Ureter (tissue), 1 donor: ENCODE measurements at regions not wholly inside any gene's neighbourhood (a gene's known extent, or its start where the extent isn't known, plus 50 kb on each side); places are given as distances from the start of the nearest gene placed in this dataset.

Experiments used
- DNase-seq: peaks from one replicate; pipeline ENCODE4 v3.0.0-alpha.2; 2020; ENCODE audit warnings: low spot score
- donor health status: DM: yes; HTN: yes; CAD: no.

DNA sequence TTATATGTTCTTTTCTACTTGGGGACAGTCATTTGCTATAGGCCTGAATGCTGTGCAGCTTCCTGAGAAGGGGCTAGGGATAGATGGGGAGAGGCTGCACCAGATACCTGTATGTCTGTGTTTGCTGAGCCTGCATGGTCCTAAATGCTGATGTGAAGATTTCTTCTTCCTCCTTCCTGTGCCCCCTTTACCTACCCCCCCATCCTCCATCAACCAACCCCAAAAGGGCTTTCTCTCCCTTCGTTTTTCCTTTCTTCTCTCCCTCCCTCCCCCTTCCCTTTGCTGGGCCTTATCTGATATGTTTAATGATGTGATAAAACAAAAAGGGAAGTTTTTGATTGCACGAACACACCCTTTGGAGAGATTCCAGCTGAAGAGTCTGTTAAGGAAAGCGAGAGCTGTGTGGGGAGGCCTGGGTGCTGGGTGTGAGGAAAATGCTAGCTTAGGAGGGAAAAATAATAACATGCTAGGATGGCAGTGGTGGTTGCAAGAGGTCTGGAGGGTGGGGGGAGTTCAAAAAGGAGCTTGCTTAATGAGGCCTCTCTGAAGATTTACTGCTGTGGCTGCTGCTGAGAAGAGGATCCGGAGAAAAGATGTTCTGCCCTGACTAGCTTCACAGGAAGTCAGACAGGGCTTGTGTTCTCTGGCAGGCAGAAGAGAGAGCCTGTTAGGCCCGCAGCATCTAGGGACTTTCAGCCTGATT lies 101.8 kb downstream of the SAMD9 start:
- no peak for DNase-seq

DNA sequence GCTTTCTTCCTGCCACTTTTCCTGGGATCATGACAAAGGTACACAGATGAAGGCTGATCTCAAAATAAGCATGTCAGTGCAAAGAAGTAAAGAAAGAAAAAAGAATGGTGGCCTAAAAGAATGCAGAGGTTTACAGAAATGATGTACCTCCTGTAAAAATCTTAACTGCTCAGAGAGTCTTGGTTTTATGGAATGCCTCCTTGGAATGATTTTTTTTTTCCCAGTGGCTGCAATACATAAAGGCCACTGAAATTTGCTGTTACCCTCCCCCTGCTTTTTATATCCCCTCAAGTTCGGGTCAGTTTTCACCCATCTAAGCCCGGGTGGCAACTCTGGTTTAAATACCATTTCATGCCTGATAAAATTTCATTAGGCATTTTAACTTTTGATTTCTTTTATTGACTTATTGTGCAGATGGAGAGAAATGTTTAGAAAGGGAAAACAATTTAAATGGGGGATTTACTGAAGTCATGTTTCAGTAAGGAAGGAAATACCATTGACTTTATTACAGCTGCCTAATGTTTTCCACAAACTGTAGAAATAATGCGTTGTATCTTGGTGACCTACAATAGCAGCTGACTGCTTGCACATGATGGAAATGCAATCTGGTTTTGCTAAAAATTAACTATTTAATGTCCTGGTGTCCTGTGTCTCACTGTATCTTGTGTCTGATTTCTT lies 102.5 kb downstream of the SAMD9 start:
- no peak for DNase-seq

DNA sequence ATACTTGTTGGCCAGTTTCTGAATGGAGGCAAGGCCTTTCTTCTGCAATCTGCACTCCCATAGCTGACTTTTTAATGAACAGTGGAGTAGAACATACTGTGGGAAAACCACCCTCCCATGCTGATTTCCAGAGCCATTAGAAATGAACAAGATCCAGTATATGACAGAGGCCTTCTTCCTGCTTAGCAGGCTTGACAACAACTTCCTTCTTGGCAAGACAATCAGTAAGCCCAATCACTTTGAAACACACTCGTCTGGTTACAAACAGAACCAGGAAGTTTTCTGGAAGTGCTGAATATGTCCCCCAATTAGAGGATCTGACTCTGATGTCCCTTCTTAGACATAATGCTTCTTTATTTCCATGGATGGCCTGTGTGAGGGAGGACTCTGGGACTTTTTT lies 103.4 kb downstream of the SAMD9 start:
- DNase-seq, result peak; percentile 50

DNA sequence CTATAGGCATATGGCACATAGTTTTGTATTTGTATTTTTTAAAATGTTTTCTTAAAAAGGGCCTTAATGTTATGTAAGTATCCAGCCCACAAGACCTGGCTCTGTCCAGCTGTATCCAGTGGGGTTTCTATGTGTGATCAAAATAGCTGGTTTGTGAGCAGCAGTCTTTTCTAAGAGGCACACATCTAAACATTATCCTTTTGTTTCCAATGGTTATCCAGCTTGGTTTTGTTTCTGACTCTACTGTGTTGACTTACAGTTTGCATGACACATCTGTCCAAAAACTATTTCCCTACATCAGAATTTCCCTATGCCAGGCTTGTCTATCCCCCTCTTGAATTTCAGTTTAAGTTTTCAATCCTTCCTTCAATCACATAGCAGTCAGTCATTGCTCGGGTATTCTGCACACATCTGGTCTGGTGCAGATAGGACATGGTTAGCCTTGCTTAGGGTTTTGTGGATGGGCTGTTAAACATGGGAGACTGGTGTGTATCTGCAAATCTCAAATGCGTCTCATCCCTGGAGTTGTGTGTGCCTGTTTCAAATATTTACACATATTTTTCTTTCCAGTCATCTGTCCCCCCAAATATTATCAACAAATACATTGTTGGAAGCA lies 104.2 kb downstream of the SAMD9 start:
- DNase-seq, result no peak

DNA sequence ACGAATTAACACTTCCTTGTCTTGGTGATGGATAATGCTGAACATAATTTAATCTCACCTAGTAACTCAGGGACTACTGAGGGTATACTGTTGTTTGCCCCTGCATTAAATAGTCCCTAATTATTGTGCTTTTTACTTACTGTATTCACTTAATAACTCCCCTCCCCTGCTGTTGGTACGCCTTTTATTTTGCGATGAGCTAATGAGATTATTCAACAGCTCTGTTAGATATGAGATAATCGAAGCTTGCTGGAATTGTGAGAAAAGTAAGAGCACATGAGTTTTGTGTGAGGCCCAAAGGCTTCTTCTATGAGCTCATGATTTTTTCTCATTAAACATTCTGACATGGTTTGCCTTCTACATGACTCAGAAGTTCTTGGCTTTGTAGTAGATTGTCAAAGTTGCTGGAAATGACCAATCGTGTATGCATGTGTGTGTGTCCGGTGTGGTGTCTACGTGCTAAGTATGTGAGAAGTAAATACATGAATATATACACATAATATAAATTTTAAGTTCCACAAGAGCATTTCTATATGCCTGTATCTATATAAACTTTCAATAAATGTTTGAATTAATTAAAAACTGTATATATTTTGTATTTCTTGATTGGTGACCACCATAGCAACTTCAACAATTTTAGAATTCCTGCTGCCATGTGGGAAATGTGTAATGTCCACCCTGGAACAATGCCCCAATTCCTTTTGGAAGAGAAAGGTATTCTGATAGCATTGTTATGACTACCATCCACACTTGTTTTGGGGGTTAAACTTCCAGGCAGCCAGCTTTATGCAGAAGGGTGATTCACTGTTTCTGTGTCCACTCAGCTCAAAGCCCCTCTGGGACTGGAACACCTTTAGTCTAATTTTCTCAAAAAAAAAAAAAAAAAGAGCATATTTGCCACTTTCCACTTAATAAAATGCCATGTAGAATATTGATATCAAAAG lies 106.2 kb downstream of the SAMD9 start:
- no peak for DNase-seq

DNA sequence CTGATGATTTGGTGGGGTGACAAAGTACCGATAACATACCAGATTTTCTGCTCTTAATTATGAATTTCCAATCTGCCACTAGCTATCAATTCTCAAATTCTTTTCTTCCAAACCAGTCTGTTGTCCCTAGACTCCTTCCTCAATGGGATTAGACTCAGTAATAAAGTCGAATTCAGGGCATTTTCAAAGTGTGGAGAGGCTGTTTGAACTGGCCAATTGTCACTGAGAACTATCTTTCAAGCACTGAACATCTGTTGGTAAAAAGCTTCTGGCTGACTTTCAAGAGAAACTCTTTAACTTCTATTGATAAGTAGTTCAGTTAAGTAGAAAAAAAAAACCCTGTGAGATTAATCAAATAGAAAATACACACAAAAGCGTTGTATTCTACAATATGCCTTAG lies 108.9 kb downstream of the SAMD9 start:
- DNase-seq, result no peak

DNA sequence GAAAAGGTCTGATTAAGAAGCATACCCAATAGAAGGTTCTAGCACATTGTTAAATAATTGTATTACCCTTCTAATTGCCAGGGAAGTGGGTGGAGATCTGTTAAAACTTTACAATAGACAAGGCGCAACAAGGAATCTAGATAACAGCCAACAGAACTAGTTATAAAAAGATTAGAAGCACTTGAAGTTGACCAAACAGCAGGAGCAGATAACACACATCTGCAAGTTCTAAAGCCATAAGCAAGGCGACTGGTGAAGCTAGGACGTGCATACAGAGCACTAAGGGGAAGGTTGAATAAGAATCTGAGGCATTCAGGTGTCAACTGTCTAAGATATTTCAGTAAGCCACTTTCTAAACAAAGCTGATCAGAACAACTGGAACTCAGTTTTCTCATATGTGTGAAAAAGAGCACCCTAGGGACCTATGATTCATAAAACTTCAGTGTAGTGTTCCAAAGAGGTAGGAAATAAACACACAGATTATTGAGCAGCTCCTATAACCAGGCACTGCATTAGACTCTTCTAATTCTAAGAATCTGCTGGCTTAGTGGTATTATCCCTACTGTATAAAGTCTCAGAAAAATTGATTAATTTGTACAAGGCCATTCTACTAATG lies 111.2 kb downstream of the SAMD9 start:
- DNase-seq, result no peak

DNA sequence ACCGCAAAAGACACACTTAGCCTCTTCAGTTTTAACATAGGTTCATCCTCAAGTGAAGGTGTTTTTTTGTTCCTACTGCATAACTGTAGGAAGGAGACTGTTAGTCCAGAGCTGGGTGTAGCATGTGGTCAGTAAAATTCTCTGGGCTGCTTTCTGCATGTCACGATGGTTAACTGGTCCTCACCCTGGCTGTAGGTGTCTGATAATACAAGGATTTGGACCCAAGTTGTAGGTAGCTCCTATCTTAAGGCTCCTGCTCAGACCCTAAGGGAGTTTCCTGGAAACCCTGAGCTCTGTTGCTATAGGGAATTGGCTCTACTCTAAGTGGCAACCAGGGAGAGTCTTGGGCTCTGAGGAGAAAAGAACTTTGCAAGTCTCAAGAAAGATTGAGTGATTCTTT lies 112.9 kb downstream of the SAMD9 start:
- no peak for DNase-seq

DNA sequence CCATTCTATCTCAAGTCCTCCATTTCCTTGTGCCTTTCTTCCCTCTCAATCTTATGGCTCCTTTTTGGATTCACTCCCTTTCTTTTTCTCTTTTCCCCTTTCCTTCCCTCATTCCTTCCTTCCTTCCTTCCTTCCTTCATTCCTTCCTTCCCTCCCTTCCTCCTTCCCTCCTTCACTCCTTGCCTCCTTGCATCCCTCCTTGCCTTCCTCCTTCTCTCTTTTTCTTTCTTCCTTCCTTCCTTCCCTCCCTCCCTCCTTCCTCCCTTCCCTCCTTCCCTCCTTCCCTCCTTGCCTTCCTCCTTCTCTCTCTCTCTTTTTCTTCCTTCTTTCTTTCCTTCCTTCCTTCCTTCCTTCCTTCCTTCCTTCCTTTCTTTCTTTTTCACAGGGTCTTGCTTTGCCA lies 120.1 kb downstream of the SAMD9 start:
- no peak for DNase-seq

DNA sequence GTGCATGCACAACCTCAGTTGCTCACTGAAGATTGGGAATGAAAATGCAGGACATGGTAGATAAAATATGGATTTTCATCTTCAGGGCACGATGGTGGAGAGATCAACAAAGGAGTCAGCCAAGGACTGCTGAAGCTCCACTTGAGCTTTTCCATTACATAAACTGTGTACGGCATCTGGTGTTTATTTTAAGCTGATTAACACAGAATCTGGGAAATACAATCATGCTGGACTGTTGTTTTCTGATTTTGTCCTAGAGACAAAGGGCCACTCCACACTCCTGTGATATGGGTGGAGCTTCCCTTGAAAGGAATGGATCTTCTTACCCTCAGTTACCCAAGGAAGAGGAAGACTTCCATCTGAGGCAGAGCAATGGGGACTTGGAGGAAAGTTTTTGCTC lies 120.6 kb downstream of the SAMD9 start:
- DNase-seq, result no peak

DNA sequence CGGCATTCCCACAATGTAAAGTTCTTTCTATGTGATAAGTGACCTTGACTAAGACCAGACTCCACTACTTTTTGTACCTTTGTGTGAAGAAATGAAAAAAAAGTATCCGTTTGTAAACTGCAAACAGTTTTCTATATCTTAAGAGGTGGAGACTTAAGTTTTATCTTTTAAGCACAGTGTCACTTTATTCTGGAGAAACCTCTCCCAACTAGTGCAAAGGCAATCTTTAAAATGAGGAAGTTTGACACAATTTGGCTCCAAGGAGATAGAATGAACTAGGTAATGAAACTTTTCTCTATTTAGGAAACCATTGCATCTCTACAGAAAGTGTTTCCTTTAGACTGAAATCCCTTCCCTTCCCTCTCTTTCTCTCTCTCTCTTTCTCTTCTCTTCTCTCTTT lies 122.9 kb downstream of the SAMD9 start:
- DNase-seq, result no peak

DNA sequence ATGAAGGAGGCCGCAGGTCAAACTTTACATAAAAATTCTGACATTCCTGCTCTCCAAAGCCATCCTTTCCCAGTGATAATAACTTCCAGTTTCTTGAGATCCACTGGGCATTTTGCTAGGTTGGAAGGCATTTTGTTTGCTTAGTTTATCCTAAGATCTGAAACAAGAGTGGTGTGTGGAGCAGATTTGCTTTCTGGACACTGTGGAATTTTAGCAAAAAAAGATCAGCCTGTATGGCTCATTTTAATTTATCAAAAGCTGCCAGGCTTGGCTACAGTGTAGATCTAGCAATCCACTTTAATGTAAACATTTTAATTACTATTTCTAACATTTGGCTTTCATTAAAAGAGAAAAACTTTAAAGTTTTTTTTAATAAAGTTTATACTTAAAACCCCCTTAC lies 124.8 kb downstream of the SAMD9 start:
- no peak for DNase-seq

DNA sequence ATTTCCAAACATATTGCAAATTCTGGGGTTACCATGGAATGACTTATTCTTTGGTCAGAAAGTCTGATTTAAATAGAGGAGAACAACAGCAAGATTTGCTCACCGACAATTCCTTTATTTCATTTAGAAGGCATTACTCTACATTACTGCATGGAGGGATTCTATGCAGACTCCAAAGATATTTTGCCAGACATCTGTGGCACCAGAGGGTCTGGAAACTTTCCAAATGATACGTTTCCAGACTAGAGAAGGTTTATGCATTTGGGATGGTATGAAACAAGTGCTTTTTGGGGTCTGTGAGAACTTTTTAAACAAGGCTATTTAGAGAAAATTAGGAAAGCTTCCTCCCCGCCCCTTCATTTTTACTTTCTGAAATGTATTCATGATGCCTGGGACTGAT lies 125.3 kb downstream of the SAMD9 start:
- no peak for DNase-seq

DNA sequence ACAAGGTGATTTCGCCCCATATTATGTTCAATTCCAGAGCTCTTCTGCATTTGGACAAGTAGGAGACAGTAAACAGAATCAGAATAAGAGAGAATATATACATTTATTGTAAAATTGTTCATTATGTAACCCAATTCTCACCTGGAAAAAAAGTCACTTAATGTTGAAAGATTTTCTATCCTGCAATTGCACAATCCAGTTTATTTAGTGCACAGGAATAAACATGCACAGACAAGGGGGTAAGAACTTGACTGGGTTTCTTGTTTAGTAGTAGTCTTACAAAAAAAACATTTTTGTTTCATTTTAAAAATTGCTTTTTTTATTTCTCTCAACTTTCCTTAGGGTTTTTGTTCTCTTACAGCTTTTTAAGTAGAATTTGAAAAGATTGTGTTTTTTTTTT lies 126.6 kb downstream of the SAMD9 start:
- no peak for DNase-seq

DNA sequence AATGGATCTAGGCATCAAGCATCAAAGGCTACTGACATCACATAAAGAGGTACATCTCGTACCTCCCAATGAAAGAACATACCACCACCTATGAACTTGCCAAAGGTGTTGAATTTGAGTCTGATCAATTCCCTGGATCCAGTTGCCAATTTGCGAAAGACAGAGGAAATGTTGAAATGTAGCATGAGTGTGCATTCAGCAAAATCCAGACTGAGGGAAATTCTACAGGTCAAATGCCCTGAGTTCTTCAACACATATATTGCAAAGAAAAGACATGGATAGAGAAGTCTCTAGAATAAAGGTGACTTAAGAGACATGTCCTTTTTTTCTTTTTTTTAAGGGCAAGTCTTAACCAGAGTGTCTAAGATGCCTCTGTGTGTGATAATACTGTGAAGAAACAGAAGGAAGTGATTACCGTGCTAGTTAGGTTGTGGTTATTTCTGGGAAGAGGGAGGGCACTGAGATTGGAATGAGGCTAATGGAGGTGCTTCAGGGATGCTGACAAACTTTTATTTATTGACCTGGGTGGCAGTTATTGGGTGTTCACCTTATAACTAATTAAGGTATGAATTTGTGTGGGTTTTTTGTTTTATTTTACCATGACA lies 128.7 kb downstream of the SAMD9 start:
- no peak for DNase-seq

DNA sequence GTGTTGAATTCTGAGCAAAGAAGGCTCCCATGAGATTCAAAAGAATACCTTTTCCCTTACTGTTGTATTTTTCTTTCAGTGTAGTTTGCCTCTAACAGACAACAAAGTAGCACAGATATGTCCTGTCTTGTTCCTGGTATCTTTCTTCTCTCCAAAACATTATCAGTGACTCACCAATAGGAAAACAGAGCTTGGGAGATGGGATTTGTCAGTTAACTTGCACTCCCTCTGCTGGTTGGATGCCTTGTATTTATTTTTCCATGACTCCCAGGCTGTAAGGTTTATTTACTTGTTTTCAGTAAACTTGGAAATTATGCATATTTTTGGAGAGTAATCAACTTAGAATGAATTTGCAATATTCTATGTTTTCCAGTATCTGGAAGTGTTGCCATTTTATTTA lies 129.7 kb downstream of the SAMD9 start:
- DNase-seq, result no peak

DNA sequence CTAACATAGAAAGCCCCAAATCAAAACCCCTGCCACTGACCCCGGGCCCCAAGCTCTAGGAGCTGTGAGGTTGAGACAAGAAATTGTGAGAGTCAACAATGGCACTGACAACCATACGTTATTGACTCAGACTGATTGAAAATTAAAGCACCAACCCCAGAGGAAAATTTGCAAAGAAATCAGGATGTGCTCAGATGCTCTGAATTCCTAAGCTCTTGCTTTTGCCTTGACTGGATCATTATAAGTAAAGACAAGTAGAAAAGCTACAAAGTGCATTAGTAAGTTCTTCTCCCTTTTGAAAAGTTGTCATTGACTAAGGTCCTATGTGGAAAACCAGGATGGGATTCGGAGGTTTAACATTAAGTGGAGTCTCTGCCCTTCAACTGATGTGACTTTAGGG lies 130.2 kb downstream of the SAMD9 start:
- no peak for DNase-seq

DNA sequence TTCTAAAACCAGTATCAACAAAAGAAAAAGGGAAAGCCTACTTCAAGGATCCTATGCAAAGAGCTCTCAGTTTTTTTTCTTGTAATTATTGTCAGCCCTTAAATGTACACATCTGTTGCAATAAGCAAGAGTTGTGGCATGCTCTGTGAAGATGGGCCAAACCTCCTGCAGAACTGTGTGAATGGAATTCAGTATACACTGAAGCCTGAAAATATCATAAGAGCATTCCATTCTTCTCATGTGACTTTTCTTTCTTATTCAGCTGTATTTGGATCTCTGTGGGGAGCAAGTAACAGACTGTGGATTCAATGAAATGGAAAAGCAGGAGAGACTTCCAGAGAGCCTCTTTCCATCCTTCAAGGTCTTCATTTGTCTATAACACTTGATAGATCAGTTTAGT lies 130.7 kb downstream of the SAMD9 start:
- no peak for DNase-seq

DNA sequence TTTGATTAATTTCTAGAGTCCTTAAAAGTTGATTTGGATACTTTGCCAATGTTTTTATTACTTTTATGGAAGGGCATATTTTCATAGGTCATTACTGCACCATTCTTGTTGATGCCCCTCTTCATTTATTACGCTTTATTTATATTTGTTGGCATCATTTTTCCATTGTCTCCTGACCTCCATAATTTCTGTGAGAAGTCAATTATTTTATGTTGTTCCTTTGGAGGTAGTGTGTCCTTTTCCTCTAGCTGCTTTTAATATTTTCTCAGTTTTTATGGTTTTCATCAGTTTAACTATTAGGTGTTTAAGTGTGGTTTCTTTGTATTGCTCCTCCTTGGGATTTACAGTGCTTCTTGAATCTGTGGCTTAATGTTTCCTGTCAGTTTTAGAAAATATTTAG lies 134.9 kb downstream of the SAMD9 start:
- DNase-seq, result no peak

DNA sequence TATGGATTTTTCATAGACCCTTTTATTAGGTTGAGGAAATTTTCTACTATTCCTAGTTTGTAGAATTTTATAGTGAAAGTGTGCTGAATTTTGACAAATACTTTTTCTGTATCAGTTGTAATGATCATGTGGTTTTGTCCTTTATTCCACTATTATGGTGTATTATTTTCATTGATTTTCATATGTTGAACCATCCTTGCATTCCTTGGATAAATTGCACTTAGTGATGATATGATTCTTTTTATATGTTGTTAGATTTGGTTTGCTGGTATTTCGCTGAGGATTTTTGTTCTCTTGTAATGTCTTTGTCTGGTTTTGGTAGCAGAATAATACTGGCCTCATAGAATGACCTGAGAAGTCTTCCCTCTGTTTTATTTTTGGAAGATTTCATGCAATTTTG lies 140.6 kb upstream of the CDK6 start:
- DNase-seq, result no peak

DNA sequence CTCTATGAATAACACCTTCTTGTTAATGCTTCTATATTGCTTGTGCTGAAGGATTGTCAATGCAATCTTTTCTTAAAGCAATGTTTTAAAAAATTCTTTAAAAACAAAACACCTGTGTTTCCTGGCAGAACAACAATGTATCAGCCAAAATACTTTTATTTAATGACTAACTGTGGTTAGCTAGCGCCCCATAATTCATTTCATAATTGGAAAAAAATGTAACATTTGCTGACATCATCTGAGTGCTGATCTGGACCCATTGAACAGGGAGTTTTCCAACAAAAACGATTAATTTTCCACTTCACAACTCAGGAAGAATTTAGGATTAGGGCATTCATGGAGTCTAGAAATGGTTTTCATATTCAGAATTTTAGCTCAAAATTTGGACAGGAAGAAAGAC lies 137.6 kb upstream of the CDK6 start:
- DNase-seq, result no peak
